ENCODE measurements at regions not wholly inside any gene's neighbourhood (a gene's known extent, or its start where the extent isn't known, plus 50 kb on each side); places are given as distances from the start of the nearest gene placed in this dataset.

DNA sequence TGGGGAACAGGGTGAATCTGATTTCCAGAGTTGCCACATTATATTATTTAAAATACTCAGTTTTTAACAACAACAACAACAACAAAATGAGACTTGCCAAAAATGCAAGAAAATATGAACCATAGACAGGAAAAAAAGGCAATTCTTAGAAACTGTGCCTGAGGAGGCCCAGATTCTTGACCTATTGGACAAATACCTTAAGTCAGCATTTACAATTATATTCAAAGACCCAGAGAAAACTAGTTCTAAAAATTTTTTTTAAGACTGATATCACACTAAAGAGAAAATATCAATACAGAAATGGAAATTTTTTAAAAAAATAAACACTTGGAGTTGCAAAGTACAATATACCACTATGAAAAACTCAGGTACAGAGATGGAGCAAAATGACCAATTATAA is 152.8 kb upstream of the LYPLAL1 start:
- in situ Hi-C loops (cut with MboI; ENCODE audit: low sequenced_read_pairs): no loop called here

GRCh38 chr1:219027146-219027673 is 146.5 kb upstream of the LYPLAL1 start:
- in situ Hi-C loops (cut with MboI; ENCODE audit: low sequenced_read_pairs): no loop called here

DNA sequence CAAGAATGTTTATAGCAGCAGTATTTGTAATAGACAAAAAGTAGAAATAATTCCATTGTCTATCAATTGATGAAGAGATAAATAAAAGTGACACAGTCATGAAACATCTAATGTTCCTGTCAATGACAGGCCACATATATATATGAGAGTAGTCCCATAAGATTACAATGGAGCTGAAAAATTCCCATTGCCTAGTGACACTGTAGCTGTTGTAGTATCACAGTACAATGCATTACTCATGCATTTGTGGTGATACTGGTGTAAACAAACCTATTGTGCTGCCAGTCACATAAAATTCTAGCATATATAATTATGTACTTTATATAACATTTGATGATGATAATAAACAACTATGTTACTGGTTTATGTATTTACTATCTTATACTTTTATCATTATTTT is 141.9 kb upstream of the LYPLAL1 start:
- in situ Hi-C loops (cut with MboI; ENCODE audit: low sequenced_read_pairs): no loop called here

DNA sequence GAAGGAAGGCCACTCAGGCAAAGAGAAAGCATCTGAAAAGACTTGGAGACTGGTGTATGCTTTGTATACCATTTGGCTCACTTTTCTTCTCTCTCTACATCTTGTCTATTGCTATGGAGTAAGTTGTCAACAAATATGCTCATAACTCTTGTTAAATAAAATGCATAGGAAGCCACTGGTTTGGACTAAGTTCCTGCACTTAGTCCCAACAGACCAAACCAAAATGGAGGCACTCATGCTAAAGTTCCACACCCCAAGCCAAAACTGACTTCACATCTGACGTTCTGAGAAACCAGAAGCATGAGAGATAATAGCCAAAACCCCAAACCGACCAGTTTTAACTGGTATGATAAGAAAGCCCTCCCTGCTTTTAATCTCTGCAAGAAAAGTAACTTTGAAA is 135.3 kb upstream of the LYPLAL1 start:
- in situ Hi-C loops (cut with MboI; ENCODE audit: low sequenced_read_pairs): no loop called here

DNA sequence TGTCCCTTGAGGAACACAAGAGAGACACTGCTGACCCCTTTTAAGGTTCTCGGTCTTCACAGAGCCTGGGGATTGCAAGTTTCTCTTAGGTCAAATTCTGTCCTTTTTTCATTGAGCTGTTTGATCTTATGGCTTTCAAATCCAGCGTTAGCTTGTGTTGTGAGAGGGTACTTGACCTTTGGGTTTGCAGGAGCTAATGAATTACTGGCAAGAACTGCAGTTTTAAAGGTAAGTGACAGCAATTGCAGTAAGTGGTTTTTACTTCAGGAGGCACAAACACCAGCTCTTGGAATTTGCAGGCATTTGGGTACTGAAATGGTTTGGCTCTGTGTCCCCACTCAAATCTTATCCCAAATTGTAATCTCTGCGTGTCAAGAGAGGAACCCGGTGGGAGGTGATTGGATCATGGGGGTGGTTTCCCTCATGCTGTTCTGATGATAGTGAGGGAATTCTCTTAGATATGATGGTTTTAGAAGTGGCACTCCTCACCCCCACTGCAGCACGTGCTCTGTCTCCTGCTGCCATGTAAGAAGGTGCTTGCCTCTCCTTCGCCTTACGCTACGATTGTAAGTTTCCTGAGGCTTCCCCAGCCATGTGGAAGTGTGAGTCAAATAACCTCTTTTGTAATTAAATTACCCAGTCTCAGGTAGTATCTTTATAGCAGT is 134.5 kb upstream of the LYPLAL1 start:
- in situ Hi-C loops (cut with MboI; ENCODE audit: low sequenced_read_pairs): no loop called here

GRCh38 chr1:219039682-219040154 is 134.0 kb upstream of the LYPLAL1 start:
- in situ Hi-C loops (cut with MboI; ENCODE audit: low sequenced_read_pairs): no loop called here

- in situ Hi-C loops (cut with MboI; ENCODE audit: low sequenced_read_pairs): no loop called here
Observed at GRCh38 chr1:219040291-219040690, 133.4 kb upstream of the LYPLAL1 start.

- in situ Hi-C loops (cut with MboI; ENCODE audit: low sequenced_read_pairs): no loop called here
Observed at GRCh38 chr1:219041141-219041540, 132.5 kb upstream of the LYPLAL1 start.

GRCh38 chr1:219041818-219042217 is 131.9 kb upstream of the LYPLAL1 start:
- in situ Hi-C loops (cut with MboI; ENCODE audit: low sequenced_read_pairs): no loop called here

DNA sequence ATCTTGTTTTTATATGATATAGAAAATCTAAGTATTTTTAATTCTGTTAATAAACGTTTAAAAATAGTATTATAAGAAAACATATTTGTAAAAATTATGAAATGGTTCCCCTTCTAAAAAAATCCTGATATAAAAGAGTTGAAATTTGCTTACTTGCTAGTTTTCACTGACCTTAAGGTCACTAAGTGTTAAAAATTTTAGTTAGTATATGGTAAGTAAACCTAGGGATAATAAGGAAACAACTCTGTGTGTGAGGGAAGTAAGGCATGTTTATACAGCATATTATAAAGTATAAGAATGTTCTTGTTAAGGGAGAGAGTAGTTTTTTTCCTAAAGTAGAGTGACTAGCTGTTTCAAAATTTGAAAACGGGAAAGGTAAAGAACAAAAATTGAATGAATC is 130.9 kb upstream of the LYPLAL1 start:
- in situ Hi-C loops (cut with MboI; ENCODE audit: low sequenced_read_pairs): no loop called here

- in situ Hi-C loops (cut with MboI; ENCODE audit: low sequenced_read_pairs): no loop called here
Observed at GRCh38 chr1:219045246-219045645, 128.4 kb upstream of the LYPLAL1 start.

GRCh38 chr1:219049501-219049900 is 124.2 kb upstream of the LYPLAL1 start:
- in situ Hi-C loops (cut with MboI; ENCODE audit: low sequenced_read_pairs): no loop called here

DNA sequence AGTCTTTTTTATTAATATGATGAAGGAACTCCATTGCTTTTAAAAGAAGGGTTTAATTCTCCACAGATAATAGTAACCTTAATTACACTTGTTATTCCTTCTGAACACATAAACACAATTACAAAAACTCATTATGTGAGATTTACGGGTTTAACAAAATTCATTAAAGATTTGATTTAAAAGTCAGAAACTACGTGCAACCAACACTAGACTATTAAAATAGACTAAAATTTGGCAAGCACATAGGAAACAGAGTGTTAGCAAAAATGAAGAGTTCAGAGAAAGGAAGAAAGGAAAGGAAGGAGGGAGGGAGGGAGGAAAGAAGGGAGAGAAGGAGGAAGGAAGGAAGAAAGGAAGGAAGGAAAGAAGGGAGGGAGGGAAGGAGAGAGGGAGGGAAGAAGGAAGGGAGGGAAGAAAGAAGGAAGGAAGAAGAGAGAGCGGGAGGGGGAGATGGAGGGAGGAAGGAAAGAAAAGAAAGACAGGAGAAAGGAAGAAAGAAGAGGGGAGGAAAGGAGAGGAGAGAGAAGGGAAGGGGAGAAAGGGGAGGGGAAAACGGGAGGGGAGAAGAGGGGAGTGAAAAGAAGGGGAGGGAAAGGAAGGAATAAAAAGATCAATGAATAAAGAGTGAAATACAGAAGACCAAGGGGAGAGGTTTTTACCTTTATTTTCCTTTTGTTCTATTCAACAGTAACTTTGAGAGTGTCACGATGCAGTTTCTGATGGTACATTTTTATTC is 123.4 kb upstream of the LYPLAL1 start:
- in situ Hi-C loops (cut with MboI; ENCODE audit: low sequenced_read_pairs): no loop called here

DNA sequence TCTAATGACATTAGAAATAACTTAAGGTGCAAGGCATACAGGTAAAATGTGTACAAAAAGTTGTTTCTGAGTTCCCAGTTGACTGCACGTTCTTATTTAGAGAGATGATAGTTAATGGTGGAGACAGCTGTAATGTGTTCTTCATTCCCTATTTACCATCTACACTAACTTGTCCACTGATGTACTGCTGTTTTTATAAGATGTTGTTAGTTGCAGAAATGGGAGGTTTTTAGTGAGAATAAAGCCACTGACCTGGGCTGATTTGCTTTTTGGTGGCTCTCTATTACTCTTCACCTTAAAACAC is 122.9 kb upstream of the LYPLAL1 start:
- in situ Hi-C loops (cut with MboI; ENCODE audit: low sequenced_read_pairs): no loop called here

DNA sequence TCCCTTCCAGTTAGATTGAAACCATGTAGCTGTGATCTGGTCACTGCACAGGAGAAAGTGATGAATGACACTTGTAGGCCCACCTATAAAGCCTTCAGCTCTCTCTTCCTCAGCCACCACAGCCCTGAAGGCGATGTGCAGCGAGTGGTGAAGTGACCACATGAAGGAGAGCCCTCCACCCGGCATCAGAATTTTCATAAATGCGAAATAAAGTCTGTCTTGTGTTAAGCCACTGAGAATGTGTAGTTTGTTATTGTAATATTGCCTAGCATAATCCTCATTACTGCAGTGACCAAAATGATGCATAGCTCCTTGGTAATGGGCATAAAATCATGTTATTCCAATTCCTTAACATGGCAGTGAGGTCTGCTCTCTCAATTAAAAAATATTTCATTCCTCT is 122.1 kb upstream of the LYPLAL1 start:
- in situ Hi-C loops (cut with MboI; ENCODE audit: low sequenced_read_pairs): no loop called here

DNA sequence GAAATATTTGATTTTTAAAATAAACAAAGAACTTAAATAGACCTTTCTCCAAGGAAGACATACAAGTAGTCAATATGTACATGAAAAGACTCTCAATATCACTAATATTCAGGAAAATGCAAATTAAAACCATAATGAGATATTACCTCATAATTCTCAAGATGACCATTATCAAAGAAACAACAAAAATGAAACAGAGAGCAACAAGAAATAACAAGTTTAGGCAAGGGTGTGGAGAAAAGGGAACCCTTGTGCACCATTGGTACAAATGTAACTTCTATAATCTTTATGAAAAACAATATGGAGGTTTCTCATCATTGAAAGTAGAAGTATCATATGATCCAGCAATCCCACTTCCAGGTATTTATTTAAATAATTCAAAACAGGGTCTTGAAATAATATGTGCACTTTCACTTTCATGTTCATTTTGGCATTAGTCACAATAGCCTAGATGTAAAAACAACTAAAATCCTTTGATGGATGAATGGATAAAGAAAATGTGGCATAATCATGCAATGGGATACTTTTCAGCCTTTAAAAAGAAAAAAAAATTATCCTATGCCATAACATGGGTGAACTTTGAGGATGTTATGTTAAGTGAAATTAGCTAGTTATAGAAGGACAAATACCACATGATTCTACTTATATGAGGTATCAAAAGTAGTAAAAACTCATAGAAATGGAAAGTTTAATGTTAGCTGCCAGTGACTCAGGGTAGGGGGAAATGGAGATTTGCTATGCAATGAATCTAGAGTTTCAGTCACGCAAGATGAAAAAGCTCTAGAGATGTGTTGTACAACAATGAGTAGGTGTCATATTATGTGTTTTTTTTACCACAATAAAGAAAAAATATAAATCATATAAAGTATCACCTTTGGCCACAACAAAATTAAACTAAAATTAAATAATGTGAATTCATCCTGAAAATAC is 114.5 kb upstream of the LYPLAL1 start:
- in situ Hi-C loops (cut with MboI; ENCODE audit: low sequenced_read_pairs): no loop called here

GRCh38 chr1:219060798-219061197 is 112.9 kb upstream of the LYPLAL1 start:
- in situ Hi-C loops (cut with MboI; ENCODE audit: low sequenced_read_pairs): no loop called here

DNA sequence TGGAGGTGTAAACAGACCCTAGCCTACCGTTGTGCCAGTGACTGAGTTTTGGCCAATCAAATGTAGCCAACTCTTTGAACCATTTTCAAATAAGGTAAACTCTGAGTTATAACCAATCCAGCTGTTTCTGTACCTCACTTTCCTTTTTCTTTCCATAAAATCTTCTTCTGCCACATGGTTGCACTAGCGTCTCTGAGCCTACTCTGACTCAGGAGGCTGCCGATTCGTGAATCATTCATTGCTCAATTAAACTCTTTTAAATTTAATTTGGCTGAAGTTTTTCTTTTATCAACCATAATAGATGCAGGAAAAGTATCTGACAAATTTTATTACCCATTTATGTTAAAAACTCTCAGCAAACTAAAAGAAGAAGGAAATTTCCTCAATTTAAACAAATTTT is 111.5 kb upstream of the LYPLAL1 start:
- in situ Hi-C loops (cut with MboI; ENCODE audit: low sequenced_read_pairs): no loop called here

GRCh38 chr1:219066098-219066497 is 107.6 kb upstream of the LYPLAL1 start:
- in situ Hi-C loops (cut with MboI; ENCODE audit: low sequenced_read_pairs): no loop called here

GRCh38 chr1:219066631-219067349 is 106.9 kb upstream of the LYPLAL1 start:
- in situ Hi-C loops (cut with MboI; ENCODE audit: low sequenced_read_pairs): no loop called here

GRCh38 chr1:219067350-219067712 is 106.3 kb upstream of the LYPLAL1 start:
- in situ Hi-C loops (cut with MboI; ENCODE audit: low sequenced_read_pairs): no loop called here

Measured in HL-60/S4 (cell line).